A673 (cell line): ENCODE measurements at regions not wholly inside any gene's neighbourhood (a gene's known extent, or its start where the extent isn't known, plus 50 kb on each side); places are given as distances from the start of the nearest gene placed in this dataset.

Source experiments
- BruUV-seq: library from RNA; stranded (reverse); fragments of 400-500 nt; replicated peaks from 2 replicates; lab custom pipeline; 2021; lab: Mats Ljungman, UMichigan
- CTCF ChIA-PET: fragments of 300-600 bp; sonication (Branson Sonifier 250); formaldehyde crosslinking; loops from one replicate; lab custom pipeline; 2022; ENCODE audit warnings: antibody characterized with exemption; lab: Charles Lee
- POLR2A ChIA-PET: fragments of 300-600 bp; sonication (Branson Sonifier 250); formaldehyde crosslinking; loops from one replicate; lab custom pipeline; 2022; ENCODE audit warnings: antibody characterized with exemption; ENCODE audit not compliant: low non-redundant PET; lab: Charles Lee
- DNase-seq: peaks from one replicate; pipeline ENCODE4 v3.0.0-alpha.2; 2015; ENCODE audit warnings: low spot score
- H3K27ac ChIP-seq: fragments of 200-600 bp; sonication (generic); 2 replicates; pipeline ENCODE4 v1.5.1; 2016; ENCODE audit warnings: mixed run types, low read depth, mild to moderate bottlenecking, mixed read lengths, antibody characterized with exemption, low read length; ENCODE audit not compliant: poor library complexity, severe bottlenecking
- H3K27me3 ChIP-seq: fragments of 200-600 bp; sonication (generic); replicated peaks from 2 replicates; pipeline ENCODE4 v1.6.1; 2017; ENCODE audit warnings: mixed run types, low read depth, mild to moderate bottlenecking, mixed read lengths, antibody characterized with exemption, low read length; ENCODE audit not compliant: insufficient read depth, poor library complexity
- H3K36me3 ChIP-seq: fragments of 200-600 bp; sonication (generic); 2 replicates; pipeline ENCODE4 v1.6.1; 2016; ENCODE audit warnings: mixed run types, mild to moderate bottlenecking, mixed read lengths, antibody characterized with exemption, low read length; ENCODE audit not compliant: insufficient read depth, poor library complexity, severe bottlenecking
- H3K4me1 ChIP-seq: fragments of 200-600 bp; sonication (generic); 2 replicates; pipeline ENCODE4 v1.6.1; 2017; ENCODE audit warnings: mixed run types, mild to moderate bottlenecking, mixed read lengths, antibody characterized with exemption, low read length; ENCODE audit not compliant: insufficient read depth, poor library complexity, severe bottlenecking
- H3K4me3 ChIP-seq: fragments of 200-600 bp; sonication (generic); 2 replicates; pipeline ENCODE4 v1.5.1; 2016; ENCODE audit warnings: low read depth, mixed run types, mild to moderate bottlenecking, mixed read lengths, low read length; ENCODE audit not compliant: poor library complexity, severe bottlenecking
- H3K9me3 ChIP-seq: fragments of 200-600 bp; sonication (generic); 2 replicates; pipeline ENCODE4 v1.6.1; 2016; ENCODE audit warnings: mixed run types, low read depth, mild to moderate bottlenecking, mixed read lengths, antibody characterized with exemption, low read length; ENCODE audit not compliant: poor library complexity, severe bottlenecking
- EZH2 ChIP-seq: fragments of 200-600 bp; sonication (generic); IDR thresholded peaks from 2 replicates; pipeline ENCODE4 v1.6.1; 2017; ENCODE audit warnings: borderline replicate concordance, low read depth, mild to moderate bottlenecking, mixed read lengths, antibody characterized with exemption, low read length; ENCODE audit not compliant: poor library complexity, severe bottlenecking
- intact Hi-C: fragments of 100-400 bp; cut with micrococcal nuclease; formaldehyde crosslinking; loops from one replicate; pipeline ENCODE4 v1.10.0; 2022; ENCODE audit not compliant: unreplicated experiment
- TF ChIP-seq, protein P1 (sequence below): fragments of 300-800, 200-600 bp; sonication (generic); conservative IDR thresholded peaks from 2 replicates; pipeline ENCODE4 v1.5.1; 2017; ENCODE audit warnings: low read depth, mild to moderate bottlenecking, antibody characterized with exemption, low read length, moderate library complexity, mixed read lengths

GRCh38 chr13:86840250-86841191 is 830.6 kb upstream of the SLITRK5 start:
- H3K4me1 ChIP-seq = no peaks in the 10 kb centered on the region
- no peaks in the 10 kb centered on the region for H3K36me3 ChIP-seq
- POLR2A ChIA-PET = no interaction called here
- DNase-seq = no peak
- no peaks in the 10 kb centered on the region for H3K27me3 ChIP-seq
- TF ChIP-seq, protein P1, sequence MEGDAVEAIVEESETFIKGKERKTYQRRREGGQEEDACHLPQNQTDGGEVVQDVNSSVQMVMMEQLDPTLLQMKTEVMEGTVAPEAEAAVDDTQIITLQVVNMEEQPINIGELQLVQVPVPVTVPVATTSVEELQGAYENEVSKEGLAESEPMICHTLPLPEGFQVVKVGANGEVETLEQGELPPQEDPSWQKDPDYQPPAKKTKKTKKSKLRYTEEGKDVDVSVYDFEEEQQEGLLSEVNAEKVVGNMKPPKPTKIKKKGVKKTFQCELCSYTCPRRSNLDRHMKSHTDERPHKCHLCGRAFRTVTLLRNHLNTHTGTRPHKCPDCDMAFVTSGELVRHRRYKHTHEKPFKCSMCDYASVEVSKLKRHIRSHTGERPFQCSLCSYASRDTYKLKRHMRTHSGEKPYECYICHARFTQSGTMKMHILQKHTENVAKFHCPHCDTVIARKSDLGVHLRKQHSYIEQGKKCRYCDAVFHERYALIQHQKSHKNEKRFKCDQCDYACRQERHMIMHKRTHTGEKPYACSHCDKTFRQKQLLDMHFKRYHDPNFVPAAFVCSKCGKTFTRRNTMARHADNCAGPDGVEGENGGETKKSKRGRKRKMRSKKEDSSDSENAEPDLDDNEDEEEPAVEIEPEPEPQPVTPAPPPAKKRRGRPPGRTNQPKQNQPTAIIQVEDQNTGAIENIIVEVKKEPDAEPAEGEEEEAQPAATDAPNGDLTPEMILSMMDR = no peak
- TF ChIP-seq EZH2 = no peak
- intact Hi-C loops = no loop called here
- H3K27ac ChIP-seq = no peak overlapping the region
- CTCF ChIA-PET = no interaction called here
- no peaks in the 10 kb centered on the region for H3K9me3 ChIP-seq
- no peak overlapping the region for H3K4me3 ChIP-seq
- BruUV-seq = no TSS peak

DNA sequence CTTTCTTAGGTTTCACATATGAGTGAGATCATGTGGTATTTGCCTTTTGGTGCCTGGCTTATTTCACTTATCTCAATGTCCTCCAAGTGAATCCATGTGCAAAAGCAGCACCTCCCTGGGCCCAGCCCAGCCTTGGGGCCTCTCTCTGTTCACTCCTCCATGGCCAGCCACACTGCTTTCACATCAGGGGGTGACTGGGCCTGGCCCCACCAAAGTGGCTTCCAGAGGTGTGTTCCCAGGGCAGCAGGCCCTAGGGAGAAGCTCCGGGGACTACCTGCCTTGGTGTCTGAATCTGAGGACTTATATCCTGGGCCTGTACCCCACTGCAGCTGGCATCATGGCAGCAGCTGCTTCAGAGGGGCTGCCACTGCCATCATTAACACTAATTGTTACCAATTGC is 829.9 kb upstream of the SLITRK5 start:
- ChIA-PET CTCF (no interaction called here), POLR2A (no interaction called here)
- DNase-seq = no peak
- intact Hi-C loops = no loop called here
- no peak overlapping the region for H3K4me3 ChIP-seq
- H3K36me3 ChIP-seq = no peaks in the 10 kb centered on the region
- no peaks in the 10 kb centered on the region for H3K4me1 ChIP-seq
- H3K27me3 ChIP-seq = no peaks in the 10 kb centered on the region
- no TSS peak for BruUV-seq
- H3K9me3 ChIP-seq = no peaks in the 10 kb centered on the region
- TF ChIP-seq, protein P1 = no peak
- no peak for TF ChIP-seq EZH2
- no peak overlapping the region for H3K27ac ChIP-seq

DNA sequence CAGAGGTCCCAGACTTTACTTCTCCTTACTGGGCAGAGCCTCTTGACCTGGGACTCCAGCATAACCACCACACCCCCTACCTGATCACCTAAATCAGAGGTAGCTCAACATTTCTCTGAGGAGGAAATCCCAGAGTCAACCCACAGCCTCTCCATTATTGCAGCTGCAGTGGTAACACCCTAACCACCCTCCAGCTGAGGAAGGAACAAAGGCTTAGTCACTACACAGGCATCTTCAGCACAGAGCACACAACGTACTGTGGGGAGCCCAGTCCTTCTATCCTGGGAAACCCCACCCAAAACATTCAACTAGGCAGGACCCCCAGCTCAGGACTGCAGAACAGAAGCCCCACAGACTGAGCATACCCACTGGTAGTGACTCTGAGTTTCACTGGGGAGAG is 824.7 kb upstream of the SLITRK5 start:
- Histone ChIP-seq H3K27me3 (no peaks in the 10 kb centered on the region), H3K27ac (no peak overlapping the region), H3K9me3 (no peaks in the 10 kb centered on the region), H3K4me1 (no peaks in the 10 kb centered on the region), H3K4me3 (no peak overlapping the region), H3K36me3 (no peaks in the 10 kb centered on the region)
- TF ChIP-seq, protein P1 = no peak
- TF ChIP-seq EZH2 = no peak
- intact Hi-C loops = no loop called here
- ChIA-PET POLR2A (no interaction called here), CTCF (no interaction called here)
- DNase-seq = no peak
- no TSS peak for BruUV-seq
